Stimulated activated CD8-positive, alpha-beta memory T cell treated with anti-CD3 and anti-CD28 coated beads, Interleukin-2, amount 100 ng/mL, for 1 hour (primary cell): ENCODE measurements at regions not wholly inside any gene's neighbourhood (a gene's known extent, or its start where the extent isn't known, plus 50 kb on each side); places are given as distances from the start of the nearest gene placed in this dataset.
A peak's percentile ranks its signal among the peaks of the same experiment; 100 is the strongest.

ENCODE experiments used
- DNase-seq, 2 donors: peaks; one replicate each; pipeline ENCODE4 v3.0.0-alpha.2; 2020; ENCODE audit warnings: low read depth in 2 of 2

GRCh38 chr2:207449642-207450165, 80.1 kb upstream of the CREB1 start:
- no peak for DNase-seq

GRCh38 chr2:207450186-207450585, 79.6 kb upstream of the CREB1 start:
- DNase-seq = no peak

GRCh38 chr2:207458582-207458981, 71.2 kb upstream of the CREB1 start:
- DNase-seq = no peak

GRCh38 chr2:207459990-207460757, 69.6 kb upstream of the CREB1 start:
- no peak for DNase-seq

- DNase-seq = no peak
These were observed 66.3 kb upstream of the CREB1 start for GRCh38 chr2:207463433-207463832.

GRCh38 chr2:207464007-207464406, 65.8 kb upstream of the CREB1 start:
- DNase-seq = no peak

- DNase-seq = no peak
These were observed 63.9 kb upstream of the CREB1 start for GRCh38 chr2:207465894-207466293.

GRCh38 chr2:207467716-207468347, 61.9 kb upstream of the CREB1 start:
- DNase-seq = no peak

- DNase-seq = no peak
These were observed 61.3 kb upstream of the CREB1 start for GRCh38 chr2:207468488-207468887.

GRCh38 chr2:207469451-207469850, 60.3 kb upstream of the CREB1 start:
- no peak for DNase-seq

- no peak for DNase-seq
These were observed 59.6 kb upstream of the CREB1 start for GRCh38 chr2:207469943-207470729.

- no peak for DNase-seq
These were observed 58.5 kb upstream of the CREB1 start for GRCh38 chr2:207471261-207471660.

GRCh38 chr2:207472343-207473048, 57.3 kb upstream of the CREB1 start:
- DNase-seq = no peak

- DNase-seq = no peak
These were observed 56.5 kb upstream of the CREB1 start for GRCh38 chr2:207473049-207473930.

- DNase-seq = no peak
These were observed 55.9 kb upstream of the CREB1 start for GRCh38 chr2:207473931-207474235.

- DNase-seq = peak in 1 of 2 donors; percentile 21
These were observed 54.8 kb upstream of the CREB1 start for GRCh38 chr2:207474863-207475485.

GRCh38 chr2:207475546-207475945, 54.2 kb upstream of the CREB1 start:
- no peak for DNase-seq

- no peak for DNase-seq
These were observed 51.9 kb upstream of the CREB1 start for GRCh38 chr2:207477896-207478295.

- no peak for DNase-seq
These were observed 51.2 kb upstream of the CREB1 start for GRCh38 chr2:207478572-207478971.

- DNase-seq = no peak
These were observed 50.5 kb upstream of the CREB1 start for GRCh38 chr2:207479198-207479785.
